Tibial artery (tissue), 4 donors: ENCODE measurements at regions not wholly inside any gene's neighbourhood (a gene's known extent, or its start where the extent isn't known, plus 50 kb on each side); places are given as distances from the start of the nearest gene placed in this dataset.

Source experiments
- DNase-seq, 2 donors: peaks; one replicate each; pipeline ENCODE4 v3.0.0-alpha.2; 2019
- H3K27ac ChIP-seq, 2 donors: fragments of 200-600 bp; sonication (generic) in 1 of 2; 1 replicate in 1 of 2; 2 replicates in 1 of 2; pipeline ENCODE4 v1.5.1; 2018 to 2019; ENCODE audit warnings: mild to moderate bottlenecking in 1 of 2
- H3K27me3 ChIP-seq, 2 donors: fragments of 200-600 bp; sonication (generic) in 1 of 2; one replicate each; pipeline versions ENCODE4 v1.5.1 to v1.6.0; 2016 to 2019
- H3K36me3 ChIP-seq, 3 donors: fragments of 200-600 bp; sonication (generic) in 2 of 3; one replicate each; pipeline ENCODE4 v1.5.1; 2016 to 2019; ENCODE audit warnings: mild to moderate bottlenecking in 2 of 3
- H3K4me1 ChIP-seq, 4 donors: fragments of 200-600 bp; sonication (generic) in 2 of 4; 1 replicate in 3 of 4; 2 replicates in 1 of 4; pipeline ENCODE4 v1.5.1; 2016 to 2019
- H3K4me3 ChIP-seq, 2 donors: fragments of 200-600 bp; sonication (generic) in 1 of 2; 1 replicate in 1 of 2; 2 replicates in 1 of 2; pipeline ENCODE4 v1.5.1; 2018 to 2019; ENCODE audit warnings: mild to moderate bottlenecking in 2 of 2
- H3K9me3 ChIP-seq, 3 donors: fragments of 200-600 bp; sonication (generic) in 1 of 3; one replicate each; pipeline ENCODE4 v1.5.1; 2016 to 2019
- CTCF ChIP-seq, 2 experiments: fragments of 200-600 bp in 1 of 2; fragments of 450-650 bp in 1 of 2; IDR thresholded peaks; one replicate each; pipeline ENCODE4 v1.5.1; 2017 to 2019; ENCODE audit warnings: antibody characterized with exemption in 2 of 2, mild to moderate bottlenecking in 1 of 2, moderate library complexity in 1 of 2
- intact Hi-C: fragments of 100-400 bp; cut with DNase I; formaldehyde crosslinking; loops from one replicate; pipeline ENCODE4 v1.15.0; 2023; ENCODE audit warnings: low total_unique reads

- no peak for DNase-seq
- Histone ChIP-seq H3K36me3 (no peaks in the 10 kb centered on the region), H3K27ac (no peak overlapping the region), H3K27me3 (no peaks in the 10 kb centered on the region), H3K4me3 (no peak overlapping the region), H3K9me3 (no peaks in the 10 kb centered on the region), H3K4me1 (no peaks in the 10 kb centered on the region)
- intact Hi-C loops: no loop called here
- TF ChIP-seq CTCF (IDR thresholded peaks at IDR 0.05): no peak
Observed at GRCh38 chr3:80051602-80051962, 283.8 kb upstream of the ROBO1 start.

- Histone ChIP-seq H3K4me1 (no peaks in the 10 kb centered on the region), H3K27me3 (no peaks in the 10 kb centered on the region), H3K9me3 (no peaks in the 10 kb centered on the region), H3K27ac (no peak overlapping the region), H3K36me3 (no peaks in the 10 kb centered on the region), H3K4me3 (no peak overlapping the region)
- DNase-seq: no peak
- intact Hi-C loops: no loop called here
- TF ChIP-seq CTCF (IDR thresholded peaks at IDR 0.05): no peak
Observed at GRCh38 chr3:80050826-80051601, 283.2 kb upstream of the ROBO1 start.

- H3K36me3 ChIP-seq: no peaks in the 10 kb centered on the region
- H3K27ac ChIP-seq: no peak overlapping the region
- no peak for DNase-seq
- intact Hi-C loops: no loop called here
- H3K4me1 ChIP-seq: no peaks in the 10 kb centered on the region
- no peak overlapping the region for H3K4me3 ChIP-seq
- TF ChIP-seq CTCF (IDR thresholded peaks at IDR 0.05): no peak
- no peaks in the 10 kb centered on the region for H3K9me3 ChIP-seq
- H3K27me3 ChIP-seq: no peaks in the 10 kb centered on the region
Observed at GRCh38 chr3:80043226-80043625, 275.4 kb upstream of the ROBO1 start.

- DNase-seq: no peak
- intact Hi-C loops: no loop called here
- no peaks in the 10 kb centered on the region for H3K27me3 ChIP-seq
- H3K36me3 ChIP-seq: no peaks in the 10 kb centered on the region
- TF ChIP-seq CTCF (IDR thresholded peaks at IDR 0.05): no peak
- no peak overlapping the region for H3K27ac ChIP-seq
- H3K4me1 ChIP-seq: no peaks in the 10 kb centered on the region
- H3K9me3 ChIP-seq: no peaks in the 10 kb centered on the region
- H3K4me3 ChIP-seq: no peak overlapping the region
Observed at GRCh38 chr3:80040067-80040466, 272.3 kb upstream of the ROBO1 start.

GRCh38 chr3:80036176-80036575 lies 268.4 kb upstream of the ROBO1 start:
- TF ChIP-seq CTCF (IDR thresholded peaks at IDR 0.05): no peak
- no peaks in the 10 kb centered on the region for H3K9me3 ChIP-seq
- no peak overlapping the region for H3K27ac ChIP-seq
- no peaks in the 10 kb centered on the region for H3K36me3 ChIP-seq
- H3K4me1 ChIP-seq: no peaks in the 10 kb centered on the region
- H3K4me3 ChIP-seq: no peak overlapping the region
- intact Hi-C loops: no loop called here
- no peaks in the 10 kb centered on the region for H3K27me3 ChIP-seq
- no peak for DNase-seq

GRCh38 chr3:80035021-80035420 lies 267.2 kb upstream of the ROBO1 start:
- intact Hi-C loops: no loop called here
- no peak overlapping the region for H3K27ac ChIP-seq
- no peaks in the 10 kb centered on the region for H3K27me3 ChIP-seq
- DNase-seq: no peak
- no peaks in the 10 kb centered on the region for H3K9me3 ChIP-seq
- no peaks in the 10 kb centered on the region for H3K36me3 ChIP-seq
- no peaks in the 10 kb centered on the region for H3K4me1 ChIP-seq
- no peak overlapping the region for H3K4me3 ChIP-seq
- no peak for TF ChIP-seq CTCF (IDR thresholded peaks at IDR 0.05)
